Body of pancreas (tissue), 4 donors: ENCODE measurements at regions not wholly inside any gene's neighbourhood (a gene's known extent, or its start where the extent isn't known, plus 50 kb on each side); places are given as distances from the start of the nearest gene placed in this dataset.

Experiments
- ATAC-seq: fragments of 150-250 bp; one replicate; pipeline ENCODE4 v1.9.1; 2016
- DNase-seq, 4 donors: peaks; one replicate each; pipeline ENCODE4 v3.0.0-alpha.2; 2019
- H3K27ac ChIP-seq, 4 donors: fragments of 200-600 bp; sonication (generic); 1 replicate in 3 of 4; 2 replicates in 1 of 4; pipeline versions ENCODE4 v1.5.1 to v1.6.1; 2016 to 2019; ENCODE audit warnings: mild to moderate bottlenecking in 1 of 4, mixed read lengths in 1 of 4, moderate library complexity in 1 of 4
- H3K27me3 ChIP-seq, 2 donors: fragments of 200-600 bp; sonication (generic); one replicate each; pipeline ENCODE4 v1.6.0; 2016; ENCODE audit warnings: mild to moderate bottlenecking in 1 of 2
- H3K36me3 ChIP-seq, 2 donors: fragments of 200-600 bp; sonication (generic); replicated peaks in 1 of 2; 2 replicates each; pipeline ENCODE4 v1.5.1; 2016; ENCODE audit warnings: low read depth in 2 of 2; ENCODE audit not compliant: insufficient read depth in 1 of 2
- H3K4me1 ChIP-seq: fragments of 200-600 bp; sonication (generic); one replicate; pipeline ENCODE4 v1.6.0; 2016
- H3K4me3 ChIP-seq, 2 donors: fragments of 200-600 bp; sonication (generic); 1 replicate in 1 of 2; 2 replicates in 1 of 2; pipeline ENCODE4 v1.5.1; 2016 to 2019
- H3K9me3 ChIP-seq, 3 donors: fragments of 200-600 bp; sonication (generic); 1 replicate in 2 of 3; 2 replicates in 1 of 3; pipeline ENCODE4 v1.5.1; 2016
- POLR2A ChIP-seq, 3 donors: fragments of 450-650 bp; IDR thresholded peaks; one replicate each; pipeline ENCODE4 v1.6.1; 2016; ENCODE audit warnings: antibody characterized with exemption in 3 of 3, mild to moderate bottlenecking in 2 of 3
- WGBS, 2 donors: methylation state at CpG; one replicate each; pipeline ENCODE4 v1.1.5; 2017; 5-methylcytosine and 5-hydroxymethylcytosine counted together
- intact Hi-C: fragments of 100-400 bp; cut with DNase I; formaldehyde crosslinking; loops from one replicate; pipeline ENCODE4 v1.15.1; 2023
- TF ChIP-seq, protein P1 (sequence below), 7 experiments: fragments of 450-650 bp in 4 of 7; fragments of 200-600 bp in 3 of 7; sonication (generic) in 3 of 7; IDR thresholded peaks; one replicate each; pipeline ENCODE4 v1.5.1; 2016 to 2019; ENCODE audit warnings: antibody characterized with exemption in 7 of 7

DNA sequence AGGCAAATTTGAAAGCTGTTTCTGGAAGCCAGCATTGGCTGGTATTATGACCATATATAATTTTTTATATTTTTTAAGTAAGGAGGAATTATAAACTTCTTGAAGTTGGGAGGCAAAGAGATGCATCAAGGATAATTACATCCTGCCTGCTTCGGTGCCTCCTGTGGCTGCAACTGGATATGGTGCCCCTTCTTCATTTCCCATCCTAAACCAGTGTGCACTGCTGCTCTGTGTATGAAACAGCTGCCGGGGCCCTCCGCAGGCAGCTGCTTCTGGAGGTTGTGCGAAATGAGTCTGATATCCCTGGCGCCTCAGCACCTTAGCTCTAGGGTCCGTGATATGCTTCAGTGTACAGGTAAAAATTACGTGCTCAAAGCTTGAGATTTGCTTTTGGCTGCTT is 304.2 kb downstream of the ENC1 start:
- no peaks in the 10 kb centered on the region for H3K27me3 ChIP-seq
- ATAC-seq (no peak), DNase-seq (no peak)
- no peak for TF ChIP-seq POLR2A (IDR thresholded peaks at IDR 0.05)
- TF ChIP-seq, protein P1, sequence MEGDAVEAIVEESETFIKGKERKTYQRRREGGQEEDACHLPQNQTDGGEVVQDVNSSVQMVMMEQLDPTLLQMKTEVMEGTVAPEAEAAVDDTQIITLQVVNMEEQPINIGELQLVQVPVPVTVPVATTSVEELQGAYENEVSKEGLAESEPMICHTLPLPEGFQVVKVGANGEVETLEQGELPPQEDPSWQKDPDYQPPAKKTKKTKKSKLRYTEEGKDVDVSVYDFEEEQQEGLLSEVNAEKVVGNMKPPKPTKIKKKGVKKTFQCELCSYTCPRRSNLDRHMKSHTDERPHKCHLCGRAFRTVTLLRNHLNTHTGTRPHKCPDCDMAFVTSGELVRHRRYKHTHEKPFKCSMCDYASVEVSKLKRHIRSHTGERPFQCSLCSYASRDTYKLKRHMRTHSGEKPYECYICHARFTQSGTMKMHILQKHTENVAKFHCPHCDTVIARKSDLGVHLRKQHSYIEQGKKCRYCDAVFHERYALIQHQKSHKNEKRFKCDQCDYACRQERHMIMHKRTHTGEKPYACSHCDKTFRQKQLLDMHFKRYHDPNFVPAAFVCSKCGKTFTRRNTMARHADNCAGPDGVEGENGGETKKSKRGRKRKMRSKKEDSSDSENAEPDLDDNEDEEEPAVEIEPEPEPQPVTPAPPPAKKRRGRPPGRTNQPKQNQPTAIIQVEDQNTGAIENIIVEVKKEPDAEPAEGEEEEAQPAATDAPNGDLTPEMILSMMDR (IDR thresholded peaks at IDR 0.05) = no peak
- H3K4me3 ChIP-seq = no peak overlapping the region
- H3K27ac ChIP-seq = no peak overlapping the region
- no peaks in the 10 kb centered on the region for H3K9me3 ChIP-seq
- no peaks in the 10 kb centered on the region for H3K4me1 ChIP-seq
- no peaks in the 10 kb centered on the region for H3K36me3 ChIP-seq
- intact Hi-C loops = no loop called here
- WGBS, 2 donors = 91% methylated on average over 7 of the region's 7 CpGs

- Histone ChIP-seq H3K9me3 (no peaks in the 10 kb centered on the region), H3K27me3 (no peaks in the 10 kb centered on the region), H3K27ac (no peak overlapping the region), H3K4me1 (no peaks in the 10 kb centered on the region), H3K36me3 (no peaks in the 10 kb centered on the region), H3K4me3 (no peak overlapping the region)
- WGBS, 2 donors = 75 to 88% methylated on average over 5 of the region's 5 CpGs
- intact Hi-C loops = no loop called here
- DNase-seq (no peak), ATAC-seq (no peak)
- TF ChIP-seq POLR2A (IDR thresholded peaks at IDR 0.05) = no peak
- TF ChIP-seq, protein P1 (IDR thresholded peaks at IDR 0.05) = no peak
These were observed 305.7 kb downstream of the ENC1 start for GRCh38 chr5:74334762-74335384.

DNA sequence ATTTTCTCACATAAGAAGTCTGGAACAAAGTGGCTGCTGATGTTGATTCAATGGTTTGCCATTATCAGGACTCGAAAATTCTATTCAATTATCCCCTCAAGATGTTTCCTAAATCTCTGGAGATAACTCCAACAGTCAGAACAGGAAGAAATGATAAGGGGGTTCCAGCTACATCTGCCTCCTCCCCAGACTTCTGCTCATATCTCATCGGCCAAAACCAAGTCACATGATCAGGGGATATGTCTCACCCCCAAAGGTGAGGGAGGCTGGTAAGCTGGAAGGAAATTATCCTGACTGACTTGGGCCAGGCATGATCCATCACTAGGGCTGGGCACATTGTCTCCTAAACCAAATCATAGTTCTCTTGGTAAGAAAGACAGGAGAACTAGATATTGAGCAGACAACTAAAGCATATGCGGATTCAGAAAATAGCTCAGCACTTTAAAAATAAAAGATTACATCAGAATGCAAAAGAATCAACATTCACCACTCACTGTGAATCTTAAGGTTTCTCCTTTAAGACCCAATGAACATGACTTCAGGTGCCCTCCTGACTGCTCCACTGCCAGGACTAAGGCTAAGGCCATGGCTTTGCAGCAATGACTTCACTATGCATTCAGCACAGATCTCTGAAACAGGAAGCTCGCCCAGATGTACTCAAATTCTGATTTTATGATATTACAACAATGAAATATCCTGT is 306.3 kb downstream of the ENC1 start:
- Histone ChIP-seq H3K27me3 (no peaks in the 10 kb centered on the region), H3K9me3 (no peaks in the 10 kb centered on the region), H3K27ac (no peak overlapping the region), H3K4me3 (no peak overlapping the region), H3K36me3 (no peaks in the 10 kb centered on the region), H3K4me1 (no peaks in the 10 kb centered on the region)
- ATAC-seq (no peak), DNase-seq (no peak)
- 67 to 81% methylated on average over 4 of the region's 4 CpGs for WGBS, 2 donors
- TF ChIP-seq, protein P1 (IDR thresholded peaks at IDR 0.05) = no peak
- TF ChIP-seq POLR2A (IDR thresholded peaks at IDR 0.05) = no peak
- intact Hi-C loops = no loop called here

DNA sequence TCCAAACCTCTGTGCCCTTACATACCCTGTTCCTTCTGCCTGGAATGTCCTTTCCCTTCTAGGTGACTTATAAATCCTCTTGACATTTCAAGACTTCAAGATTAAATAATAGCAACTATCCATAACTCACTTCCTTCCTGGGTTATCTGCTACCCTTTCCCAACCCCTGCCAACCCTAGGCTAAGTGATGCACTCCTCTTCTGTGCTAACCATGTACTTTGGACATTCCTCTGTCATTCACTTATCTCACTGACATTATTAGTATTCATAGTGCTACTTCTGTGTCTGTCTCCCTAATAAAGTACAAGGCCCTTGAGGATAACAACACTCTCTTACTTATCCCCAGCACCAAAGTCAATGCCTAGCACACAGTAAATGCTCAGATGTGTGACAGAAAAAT is 307.1 kb downstream of the ENC1 start:
- no peaks in the 10 kb centered on the region for H3K36me3 ChIP-seq
- H3K4me1 ChIP-seq = no peaks in the 10 kb centered on the region
- no peaks in the 10 kb centered on the region for H3K27me3 ChIP-seq
- DNase-seq (no peak), ATAC-seq (no peak)
- H3K9me3 ChIP-seq = no peaks in the 10 kb centered on the region
- H3K27ac ChIP-seq = no peak overlapping the region
- H3K4me3 ChIP-seq = no peak overlapping the region
- TF ChIP-seq, protein P1 (IDR thresholded peaks at IDR 0.05) = no peak
- no peak for TF ChIP-seq POLR2A (IDR thresholded peaks at IDR 0.05)
- intact Hi-C loops = no loop called here

DNA sequence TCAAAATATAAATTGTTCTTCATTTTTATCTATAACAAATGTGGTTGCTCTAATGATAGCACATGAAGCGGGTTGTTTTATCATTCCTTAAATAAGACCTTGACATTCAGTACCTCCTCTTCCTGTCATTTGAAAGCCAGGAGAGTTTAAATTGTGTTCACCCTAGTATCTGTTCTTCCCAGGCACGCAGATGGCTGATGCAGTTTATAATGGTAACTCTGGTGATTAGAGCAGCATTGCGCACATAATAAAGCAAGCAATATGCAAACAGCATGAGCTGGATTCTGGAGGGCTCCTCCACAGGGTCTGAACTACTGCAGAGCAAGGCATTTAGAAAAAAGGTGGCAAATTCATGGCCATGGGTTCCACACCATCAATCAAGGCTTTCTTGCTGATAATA is 307.8 kb downstream of the ENC1 start:
- 69 to 91% methylated on average over 3 of the region's 3 CpGs for WGBS, 2 donors
- no peak for ATAC-seq
- Histone ChIP-seq H3K4me1 (no peaks in the 10 kb centered on the region), H3K27ac (no peak overlapping the region), H3K9me3 (no peaks in the 10 kb centered on the region), H3K4me3 (no peak overlapping the region), H3K36me3 (no peaks in the 10 kb centered on the region), H3K27me3 (no peaks in the 10 kb centered on the region)
- no peak for TF ChIP-seq POLR2A (IDR thresholded peaks at IDR 0.05)
- TF ChIP-seq, protein P1 (IDR thresholded peaks at IDR 0.05) = no peak
- intact Hi-C loops = no loop called here
- DNase-seq = no peak
